ENCODE measurements at regions not wholly inside any gene's neighbourhood (a gene's known extent, or its start where the extent isn't known, plus 50 kb on each side); places are given as distances from the start of the nearest gene placed in this dataset.

DNA sequence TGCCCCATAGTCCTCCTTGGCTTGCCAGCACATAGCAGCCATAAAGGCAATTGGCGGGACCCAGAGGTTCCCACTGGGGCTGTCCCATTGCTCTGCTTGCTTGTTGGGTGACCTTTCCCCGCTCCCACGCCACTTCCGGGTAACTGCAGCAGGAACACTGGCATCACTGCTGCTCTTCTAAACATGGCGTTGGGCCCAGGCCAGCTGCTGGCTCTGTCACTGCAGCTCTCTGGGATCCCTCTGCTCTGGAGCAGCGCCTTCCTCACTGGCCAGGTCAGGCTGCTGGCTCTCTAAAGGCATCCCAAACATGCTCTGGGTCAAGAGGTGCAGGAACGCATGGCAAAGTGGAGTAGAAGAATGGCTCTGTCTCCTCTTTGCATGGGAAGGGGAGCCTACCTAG is 92.9 kb downstream of the DRD1 start:
- intact Hi-C loops (cut with DNase I), result no loop called here
- ATAC-seq, result no peak
- Histone ChIP-seq H3K4me3 (no peak overlapping the region), H3K4me1 (no peaks in the 10 kb centered on the region), H3K9me3 (no peaks in the 10 kb centered on the region), H3K36me3 (no peaks in the 10 kb centered on the region), H3K27ac (no peak overlapping the region), H3K27me3 (peaks cover 0 to 19% of the 10 kb centered on the region in 2 donors)
- TF ChIP-seq, protein P1, sequence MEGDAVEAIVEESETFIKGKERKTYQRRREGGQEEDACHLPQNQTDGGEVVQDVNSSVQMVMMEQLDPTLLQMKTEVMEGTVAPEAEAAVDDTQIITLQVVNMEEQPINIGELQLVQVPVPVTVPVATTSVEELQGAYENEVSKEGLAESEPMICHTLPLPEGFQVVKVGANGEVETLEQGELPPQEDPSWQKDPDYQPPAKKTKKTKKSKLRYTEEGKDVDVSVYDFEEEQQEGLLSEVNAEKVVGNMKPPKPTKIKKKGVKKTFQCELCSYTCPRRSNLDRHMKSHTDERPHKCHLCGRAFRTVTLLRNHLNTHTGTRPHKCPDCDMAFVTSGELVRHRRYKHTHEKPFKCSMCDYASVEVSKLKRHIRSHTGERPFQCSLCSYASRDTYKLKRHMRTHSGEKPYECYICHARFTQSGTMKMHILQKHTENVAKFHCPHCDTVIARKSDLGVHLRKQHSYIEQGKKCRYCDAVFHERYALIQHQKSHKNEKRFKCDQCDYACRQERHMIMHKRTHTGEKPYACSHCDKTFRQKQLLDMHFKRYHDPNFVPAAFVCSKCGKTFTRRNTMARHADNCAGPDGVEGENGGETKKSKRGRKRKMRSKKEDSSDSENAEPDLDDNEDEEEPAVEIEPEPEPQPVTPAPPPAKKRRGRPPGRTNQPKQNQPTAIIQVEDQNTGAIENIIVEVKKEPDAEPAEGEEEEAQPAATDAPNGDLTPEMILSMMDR (IDR thresholded peaks at IDR 0.05), result no peak
- DNase-seq, result no peak

DNA sequence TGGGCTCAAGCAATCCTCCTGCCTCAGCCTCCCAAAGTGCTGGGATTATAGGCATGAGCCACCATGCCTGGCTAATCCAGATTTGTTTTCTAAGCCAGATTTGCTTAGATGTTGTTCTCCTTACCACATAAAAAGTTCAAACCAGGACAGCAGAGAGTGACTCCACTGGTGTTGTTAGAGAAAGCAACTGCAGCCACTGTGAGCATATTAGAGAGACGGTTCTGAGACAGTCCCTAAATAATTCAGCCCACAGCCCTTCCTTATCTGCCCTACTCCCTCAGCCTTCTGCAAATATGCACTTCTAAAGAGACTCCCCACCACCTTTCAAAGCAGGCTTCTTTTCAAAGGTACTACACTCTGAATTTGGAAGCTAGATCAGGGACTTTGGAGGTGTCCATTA is 96.1 kb downstream of the DRD1 start:
- DNase-seq (no peak), ATAC-seq (no peak)
- TF ChIP-seq, protein P1 (IDR thresholded peaks at IDR 0.05), result no peak
- Histone ChIP-seq H3K4me1 (no peaks in the 10 kb centered on the region), H3K36me3 (no peaks in the 10 kb centered on the region), H3K4me3 (no peak overlapping the region), H3K27me3 (peaks cover 0 to 10% of the 10 kb centered on the region in 2 donors), H3K9me3 (no peaks in the 10 kb centered on the region), H3K27ac (no peak overlapping the region)
- intact Hi-C loops (cut with DNase I), result no loop called here

DNA sequence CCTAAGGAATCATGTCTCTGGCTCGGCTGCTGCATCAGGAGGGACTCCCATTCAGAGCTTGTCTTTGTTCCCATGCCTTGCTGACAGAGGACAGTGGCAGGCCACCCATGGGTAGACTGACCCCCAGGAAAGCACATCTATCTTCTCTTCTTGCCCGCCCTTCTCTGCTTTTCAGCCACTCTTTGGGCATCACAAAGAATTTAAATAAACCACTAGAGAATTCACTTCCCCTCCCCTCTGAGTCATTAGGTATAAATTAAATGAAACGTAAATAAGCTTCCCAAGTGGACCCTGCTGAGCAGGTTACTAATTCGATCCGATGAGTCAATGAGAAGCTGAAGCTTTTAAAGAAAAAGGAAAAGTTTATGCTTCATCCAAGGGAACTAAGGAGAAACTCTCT is 97.0 kb downstream of the DRD1 start:
- no peak for DNase-seq
- TF ChIP-seq, protein P1 (IDR thresholded peaks at IDR 0.05), result no peak
- Histone ChIP-seq H3K4me3 (no peak overlapping the region), H3K4me1 (no peaks in the 10 kb centered on the region), H3K27ac (no peak overlapping the region), H3K36me3 (no peaks in the 10 kb centered on the region), H3K27me3 (peaks cover 0 to 5% of the 10 kb centered on the region in 2 donors), H3K9me3 (no peaks in the 10 kb centered on the region)
- no peak for ATAC-seq
- intact Hi-C loops (cut with DNase I), result no loop called here

DNA sequence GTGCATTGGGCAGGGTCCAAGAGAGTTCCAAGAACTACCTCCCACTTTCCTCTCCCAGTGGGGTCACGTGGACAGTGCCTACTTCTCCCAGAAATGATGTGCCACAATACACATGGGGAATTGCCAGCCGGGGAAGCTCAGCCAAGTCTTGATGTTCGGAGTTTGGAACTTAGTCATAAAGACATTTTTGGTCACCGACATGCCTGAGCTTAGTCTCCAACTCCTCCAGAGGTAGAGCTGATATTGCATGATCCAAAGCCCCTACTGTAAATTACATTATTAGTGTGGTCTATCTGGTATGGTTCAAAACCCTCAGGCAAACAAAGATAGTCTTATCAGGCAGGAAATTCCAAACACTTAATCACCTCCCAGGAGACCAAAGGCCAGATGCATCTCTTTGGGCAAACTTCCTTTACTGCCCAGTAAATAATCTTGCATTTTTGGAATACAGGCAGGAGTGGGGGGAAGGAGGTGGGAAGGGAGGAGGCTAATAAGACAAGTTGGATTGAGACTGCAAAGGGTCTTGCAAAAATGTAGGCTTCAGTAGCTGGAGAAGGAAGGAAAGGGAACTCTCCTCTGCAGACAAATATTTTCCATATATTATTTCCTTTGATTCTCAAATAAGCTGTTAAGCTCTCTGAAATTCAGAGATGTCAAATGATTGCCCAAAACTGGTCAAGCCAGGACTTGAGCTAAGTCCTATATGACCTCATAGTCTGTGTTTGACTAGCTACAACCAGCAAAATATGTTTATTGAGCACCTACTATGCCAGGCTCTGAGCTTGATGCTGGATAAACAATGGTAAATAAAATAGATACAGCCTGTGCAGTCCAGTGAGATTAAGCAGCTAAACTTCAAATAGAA is 99.4 kb downstream of the DRD1 start:
- TF ChIP-seq, protein P1 (IDR thresholded peaks at IDR 0.05), result no peak
- Histone ChIP-seq H3K27ac (no peak overlapping the region), H3K4me1 (no peaks in the 10 kb centered on the region), H3K36me3 (no peaks in the 10 kb centered on the region), H3K4me3 (no peak overlapping the region), H3K27me3 (no peaks in the 10 kb centered on the region), H3K9me3 (no peaks in the 10 kb centered on the region)
- intact Hi-C loops (cut with DNase I), result no loop called here
- no peak for ATAC-seq
- no peak for DNase-seq

DNA sequence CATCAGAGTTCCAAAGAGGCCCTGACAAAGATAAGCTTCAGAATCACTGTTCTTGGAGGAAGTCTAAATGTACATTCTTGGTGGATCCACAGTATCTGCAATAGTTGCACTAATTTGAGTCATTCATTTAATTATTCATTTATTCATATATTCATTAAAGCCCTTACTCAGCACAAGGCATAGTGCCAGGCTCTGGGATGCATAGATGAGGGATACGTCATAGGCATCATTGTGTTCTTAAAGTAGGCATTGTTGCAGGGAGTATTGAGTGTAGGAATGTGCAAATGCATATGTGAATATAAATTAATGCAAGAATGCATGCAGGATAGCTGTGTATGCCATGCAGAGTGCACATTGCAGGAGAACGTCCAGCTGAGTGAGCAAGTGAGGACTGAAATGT is 100.7 kb downstream of the DRD1 start:
- Histone ChIP-seq H3K9me3 (no peaks in the 10 kb centered on the region), H3K4me1 (no peaks in the 10 kb centered on the region), H3K4me3 (no peak overlapping the region), H3K36me3 (no peaks in the 10 kb centered on the region), H3K27me3 (no peaks in the 10 kb centered on the region), H3K27ac (no peak overlapping the region)
- ATAC-seq (no peak), DNase-seq (no peak)
- TF ChIP-seq, protein P1 (IDR thresholded peaks at IDR 0.05), result no peak
- intact Hi-C loops (cut with DNase I), result no loop called here
